AG09319 (cell line): ENCODE measurements at regions not wholly inside any gene's neighbourhood (a gene's known extent, or its start where the extent isn't known, plus 50 kb on each side); places are given as distances from the start of the nearest gene placed in this dataset.

ENCODE experiments used
- DNase-seq: peaks from one replicate; pipeline ENCODE4 v3.0.0-alpha.2; 2010; ENCODE audit warnings: low read depth; ENCODE audit errors: extremely low read depth
- TF ChIP-seq, protein P1 (sequence below): IDR thresholded peaks from 2 replicates; pipeline ENCODE4 v1.5.1; 2011; ENCODE audit warnings: low read depth, mild to moderate bottlenecking, inconsistent platforms, low read length, moderate library complexity

GRCh38 chr2:18176679-18177215 is 298.3 kb downstream of the KCNS3 start:
- TF ChIP-seq, protein P1, sequence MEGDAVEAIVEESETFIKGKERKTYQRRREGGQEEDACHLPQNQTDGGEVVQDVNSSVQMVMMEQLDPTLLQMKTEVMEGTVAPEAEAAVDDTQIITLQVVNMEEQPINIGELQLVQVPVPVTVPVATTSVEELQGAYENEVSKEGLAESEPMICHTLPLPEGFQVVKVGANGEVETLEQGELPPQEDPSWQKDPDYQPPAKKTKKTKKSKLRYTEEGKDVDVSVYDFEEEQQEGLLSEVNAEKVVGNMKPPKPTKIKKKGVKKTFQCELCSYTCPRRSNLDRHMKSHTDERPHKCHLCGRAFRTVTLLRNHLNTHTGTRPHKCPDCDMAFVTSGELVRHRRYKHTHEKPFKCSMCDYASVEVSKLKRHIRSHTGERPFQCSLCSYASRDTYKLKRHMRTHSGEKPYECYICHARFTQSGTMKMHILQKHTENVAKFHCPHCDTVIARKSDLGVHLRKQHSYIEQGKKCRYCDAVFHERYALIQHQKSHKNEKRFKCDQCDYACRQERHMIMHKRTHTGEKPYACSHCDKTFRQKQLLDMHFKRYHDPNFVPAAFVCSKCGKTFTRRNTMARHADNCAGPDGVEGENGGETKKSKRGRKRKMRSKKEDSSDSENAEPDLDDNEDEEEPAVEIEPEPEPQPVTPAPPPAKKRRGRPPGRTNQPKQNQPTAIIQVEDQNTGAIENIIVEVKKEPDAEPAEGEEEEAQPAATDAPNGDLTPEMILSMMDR, result no peak
- DNase-seq, result no peak

- TF ChIP-seq, protein P1, result no peak
- no peak for DNase-seq
These were observed 294.1 kb downstream of the KCNS3 start for GRCh38 chr2:18172607-18173006.

DNA sequence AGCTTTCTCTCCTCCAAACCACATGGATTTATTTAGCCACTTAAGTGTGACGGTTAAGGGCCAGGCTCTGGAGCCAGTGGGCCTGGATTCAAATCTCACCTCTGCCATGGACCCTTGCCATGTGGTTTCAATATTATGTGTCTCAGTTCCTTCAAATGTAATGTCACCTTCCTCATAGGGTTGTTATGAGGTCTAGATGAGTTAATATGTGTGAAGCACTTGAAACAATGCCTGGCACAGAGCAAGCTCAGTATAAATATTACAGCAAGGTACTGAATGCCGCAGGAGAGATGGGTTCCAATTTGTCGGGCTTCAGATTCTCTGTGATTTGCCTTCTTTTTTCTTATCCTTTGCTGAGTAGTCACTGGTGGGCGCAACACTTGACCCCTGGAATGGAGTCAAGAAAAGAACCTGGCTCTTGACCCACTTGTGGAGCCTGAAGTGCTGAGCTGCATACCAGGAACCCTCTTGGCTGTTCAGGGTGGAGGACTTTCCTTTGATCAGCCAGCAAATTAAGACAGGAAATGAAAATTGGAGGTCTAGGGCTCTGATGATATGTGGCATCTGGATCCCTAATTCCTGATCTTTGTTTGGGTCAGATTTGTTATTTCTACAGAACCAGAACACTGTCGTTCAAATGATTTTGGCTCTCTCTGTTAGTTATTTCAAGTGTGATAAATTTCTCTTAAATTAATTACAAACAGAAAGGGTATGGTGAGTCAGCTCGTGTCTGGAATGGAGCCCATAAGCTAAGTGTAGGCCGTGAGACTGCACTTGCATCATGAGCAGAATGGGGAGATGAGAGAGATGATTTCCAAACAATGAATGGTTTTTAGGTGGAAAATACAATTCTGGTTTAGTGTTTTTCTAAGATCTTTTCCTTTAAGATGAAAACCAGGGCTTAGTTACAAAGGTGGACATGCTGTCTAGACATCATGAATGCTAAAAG is 293.0 kb downstream of the KCNS3 start:
- TF ChIP-seq, protein P1, result no peak
- peak; percentile 32 for DNase-seq

DNA sequence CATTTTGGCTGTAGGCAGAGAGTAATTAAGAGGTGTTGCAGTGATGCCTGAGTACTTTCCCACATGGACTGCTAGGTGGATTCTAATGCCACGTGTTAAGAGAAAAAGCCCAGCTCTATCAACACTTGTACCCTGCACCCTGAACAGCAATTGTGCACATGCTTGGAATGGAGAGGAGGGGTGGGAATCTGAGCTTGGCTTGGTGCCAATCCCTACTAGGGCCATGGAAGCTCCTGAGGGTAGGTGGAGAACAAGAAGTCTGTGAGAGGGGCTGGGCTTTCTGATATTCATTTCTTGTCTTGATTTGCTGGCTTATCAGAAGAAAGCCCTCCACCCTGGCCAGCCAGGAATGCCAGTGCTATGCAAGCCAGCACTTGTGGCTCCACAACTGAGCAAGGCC is 292.2 kb downstream of the KCNS3 start:
- DNase-seq, result no peak
- TF ChIP-seq, protein P1, result no peak

- no peak for DNase-seq
These were observed 291.4 kb downstream of the KCNS3 start for GRCh38 chr2:18169893-18170175.

DNA sequence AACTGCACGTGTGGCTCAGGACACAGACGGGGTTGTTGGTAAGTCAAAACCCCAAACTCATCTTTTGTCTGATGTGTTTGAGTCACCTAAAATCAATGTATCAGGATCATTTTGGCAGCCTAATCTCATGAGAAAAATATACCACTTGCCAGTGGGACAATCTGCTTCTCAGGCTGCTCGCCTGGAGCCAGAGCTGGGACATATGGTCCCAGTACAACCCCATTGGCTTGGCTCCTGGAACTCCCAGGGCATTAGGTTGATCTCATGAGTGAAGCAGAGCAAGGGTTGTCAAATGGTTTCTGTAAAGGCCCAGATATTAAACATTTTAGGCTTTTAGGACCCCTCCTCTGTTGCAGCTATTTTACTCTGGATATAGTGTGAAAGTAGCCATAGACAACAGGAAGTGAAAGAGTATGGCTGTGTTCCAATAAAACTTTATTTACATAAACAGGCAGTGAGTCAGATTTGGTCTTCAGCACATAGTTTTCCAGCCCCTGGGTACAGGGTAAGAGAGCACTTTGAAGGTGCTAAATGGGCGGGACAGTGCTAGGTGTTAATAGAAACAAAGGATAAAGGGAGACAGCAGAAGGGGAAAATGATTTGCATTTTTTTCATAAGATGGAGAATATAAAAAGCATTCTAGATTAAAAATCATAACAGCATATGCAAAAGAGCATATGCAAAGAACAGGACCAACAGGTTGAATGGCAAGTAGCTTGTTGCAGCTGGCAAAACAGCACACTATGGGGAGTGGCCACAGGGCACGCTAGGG is 290.8 kb downstream of the KCNS3 start:
- TF ChIP-seq, protein P1, result no peak

More at GRCh38 chr2:18169893-18170175, 291.4 kb downstream of the KCNS3 start:
- TF ChIP-seq, protein P1, result no peak

GRCh38 chr2:18167871-18168270 is 289.4 kb downstream of the KCNS3 start:
- TF ChIP-seq, protein P1, result no peak
- DNase-seq, result no peak

More for the DNA sequence above, 290.8 kb downstream of the KCNS3 start:
- DNase-seq, result no peak
